PC-3 (cell line): ENCODE measurements at regions not wholly inside any gene's neighbourhood (a gene's known extent, or its start where the extent isn't known, plus 50 kb on each side); places are given as distances from the start of the nearest gene placed in this dataset.
"Not testable (repeated sequence)": the region's sequence is repeated elsewhere in the genome, so short reads cannot be mapped to it uniquely, and the experiment has no call there.

Experiments
- ATAC-seq: fragments of 200-7000 bp; cut with Tn5 transposase; 2 replicates; pipeline ENCODE4 v1.9.1; 2020; ENCODE audit warnings: mild to moderate bottlenecking, moderate library complexity
- BruUV-seq: library from RNA; stranded (reverse); fragments of 400-500 nt; replicated peaks from 2 replicates; lab custom pipeline; 2021; lab: Mats Ljungman, UMichigan
- CTCF ChIA-PET: fragments of 300-600 bp; sonication (Branson Sonifier 250); formaldehyde crosslinking; loops from one replicate; lab custom pipeline; 2022; ENCODE audit warnings: antibody characterized with exemption; lab: Charles Lee
- POLR2A ChIA-PET: fragments of 300-600 bp; sonication (Branson Sonifier 250); formaldehyde crosslinking; loops from one replicate; lab custom pipeline; 2022; ENCODE audit warnings: antibody characterized with exemption; ENCODE audit not compliant: unreplicated experiment; lab: Charles Lee
- DNase-seq: peaks from one replicate; pipeline ENCODE4 v3.0.0-alpha.2; 2015
- H2AFZ ChIP-seq: fragments of 300-600 bp; sonication (generic); 2 replicates; pipeline ENCODE4 v1.6.0; 2016; ENCODE audit warnings: antibody characterized with exemption, low read length
- H3F3A ChIP-seq: fragments of 300-600 bp; sonication (generic); one replicate; pipeline ENCODE4 v1.6.0; 2017; ENCODE audit warnings: antibody characterized with exemption, low read length, control low read depth, mild to moderate bottlenecking; ENCODE audit not compliant: unreplicated experiment
- H3K27ac ChIP-seq: fragments of 300-600 bp; sonication (generic); 2 replicates; pipeline ENCODE4 v1.5.1; 2016; ENCODE audit warnings: mild to moderate bottlenecking, low read length
- H3K27me3 ChIP-seq: fragments of 300-600 bp; sonication (generic); 2 replicates; pipeline ENCODE4 v1.6.1; 2016; ENCODE audit warnings: low read length, mixed read lengths
- H3K36me3 ChIP-seq: fragments of 300-600 bp; sonication (generic); 2 replicates; pipeline ENCODE4 v1.6.1; 2016; ENCODE audit warnings: low read depth, mixed run types, low read length, mixed read lengths
- H3K4me1 ChIP-seq: fragments of 300-600 bp; sonication (generic); 2 replicates; pipeline ENCODE4 v1.5.1; 2016; ENCODE audit warnings: low read length; ENCODE audit not compliant: insufficient read depth
- H3K4me2 ChIP-seq: fragments of 300-600 bp; sonication (generic); 2 replicates; pipeline ENCODE4 v1.6.0; 2016; ENCODE audit warnings: low read length
- H3K4me3 ChIP-seq: fragments of 300-600 bp; sonication (generic); 2 replicates; pipeline ENCODE4 v1.5.1; 2016; ENCODE audit warnings: mild to moderate bottlenecking, low read length, mixed read lengths
- H3K79me2 ChIP-seq: fragments of 300-600 bp; sonication (generic); 2 replicates; pipeline ENCODE4 v1.6.1; 2017; ENCODE audit warnings: low read length, mixed read lengths
- H3K9ac ChIP-seq: fragments of 300-600 bp; sonication (generic); 2 replicates; pipeline ENCODE4 v1.6.0; 2016; ENCODE audit warnings: mild to moderate bottlenecking, low read length
- H3K9me2 ChIP-seq: fragments of 300-600 bp; sonication (generic); replicated peaks from 2 replicates; pipeline ENCODE4 v1.6.1; 2016; ENCODE audit warnings: mixed run types, low read length, mixed read lengths
- H3K9me3 ChIP-seq: fragments of 300-600 bp; sonication (generic); 2 replicates; pipeline ENCODE4 v1.6.1; 2016; ENCODE audit warnings: low read length, mixed read lengths
- H4K20me1 ChIP-seq: fragments of 300-600 bp; sonication (generic); 2 replicates; pipeline ENCODE4 v1.6.1; 2016; ENCODE audit warnings: low read length, mixed read lengths
- CTCF ChIP-seq: fragments of 300-600 bp; sonication (generic); conservative IDR thresholded peaks from 2 replicates; pipeline ENCODE4 v1.5.1; 2017; ENCODE audit warnings: antibody characterized with exemption, low read depth, mild to moderate bottlenecking, low read length
- EZH2 ChIP-seq: fragments of 300-600 bp; sonication (generic); IDR thresholded peaks from one replicate; pipeline ENCODE4 v1.6.1; 2017; ENCODE audit warnings: antibody characterized with exemption, mild to moderate bottlenecking, low read length; ENCODE audit not compliant: unreplicated experiment
- EZH2phosphoT487 ChIP-seq: fragments of 300-600 bp; sonication (generic); IDR thresholded peaks from 2 replicates; pipeline ENCODE4 v1.6.1; 2018; ENCODE audit warnings: mild to moderate bottlenecking, antibody characterized with exemption, low read length, borderline replicate concordance
- intact Hi-C: fragments of 100-400 bp; cut with micrococcal nuclease; formaldehyde crosslinking; loops from 2 replicates; pipeline ENCODE4 v1.9.0; 2023

GRCh38 chr2:138079976-138080375, 115.7 kb downstream of the HNMT start:
- ATAC-seq (peak; percentile 59), DNase-seq (peak; percentile 25)
- no peaks in the 10 kb centered on the region for H3K79me2 ChIP-seq
- no peak overlapping the region for H3K4me3 ChIP-seq
- H3K9me3 ChIP-seq = no peaks in the 10 kb centered on the region
- no peaks in the 10 kb centered on the region for H3F3A ChIP-seq
- no peak overlapping the region for H3K27ac ChIP-seq
- intact Hi-C loops = no loop called here
- H3K4me2 ChIP-seq = no peak overlapping the region
- BruUV-seq = no TSS peak
- POLR2A ChIA-PET = interaction anchor here (0.6 kb wide), 1 partner anchor 163 kb away, joined by 4 read pairs; no protein-coding TSS in a partner anchor
- H4K20me1 ChIP-seq = no peaks in the 10 kb centered on the region
- no peak overlapping the region for H3K9ac ChIP-seq
- H3K27me3 ChIP-seq = no peaks in the 10 kb centered on the region
- TF ChIP-seq EZH2phosphoT487 (no peak), CTCF (no peak), EZH2 (no peak)
- peaks cover 20% of the 10 kb centered on the region for H3K4me1 ChIP-seq
- H2AFZ ChIP-seq = no peak overlapping the region
- CTCF ChIA-PET = no interaction called here
- H3K36me3 ChIP-seq = no peaks in the 10 kb centered on the region
- H3K9me2 ChIP-seq = no peaks in the 10 kb centered on the region

GRCh38 chr2:138081225-138082073, 117.2 kb downstream of the HNMT start:
- Histone ChIP-seq H3K9me2 (no peaks in the 10 kb centered on the region), H3K9me3 (no peaks in the 10 kb centered on the region), H3F3A (no peaks in the 10 kb centered on the region), H3K27me3 (no peaks in the 10 kb centered on the region), H3K4me3 (no peak overlapping the region), H4K20me1 (no peaks in the 10 kb centered on the region), H3K4me2 (no peak overlapping the region), H3K4me1 (peaks cover 32% of the 10 kb centered on the region), H3K27ac (no peak overlapping the region), H2AFZ (no peak overlapping the region), H3K36me3 (no peaks in the 10 kb centered on the region), H3K79me2 (no peaks in the 10 kb centered on the region), H3K9ac (no peak overlapping the region)
- DNase-seq = peak; percentile 51
- intact Hi-C loops = no loop called here
- no peak for ATAC-seq
- no peak for TF ChIP-seq CTCF
- ChIA-PET CTCF (no interaction called here), POLR2A (no interaction called here)
- no TSS peak for BruUV-seq

DNA sequence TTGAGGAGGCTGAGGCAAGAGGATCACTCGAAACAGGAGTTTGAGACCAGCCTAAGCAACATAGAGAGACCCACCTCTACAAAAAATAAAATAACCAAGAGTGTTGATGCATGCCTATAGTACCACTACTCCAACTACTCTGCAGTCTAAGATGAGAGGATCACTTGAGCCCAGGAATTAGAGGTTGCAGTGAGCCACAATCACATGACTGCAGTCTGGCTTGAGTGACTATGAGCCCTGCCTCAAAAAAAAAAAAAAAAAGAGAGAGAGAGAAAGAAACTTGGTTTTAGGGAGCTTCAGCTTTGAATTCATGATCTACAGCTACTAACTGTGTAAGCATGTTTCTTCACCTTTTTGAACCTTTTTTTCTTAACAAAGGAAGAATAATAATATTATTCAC, 119.9 kb downstream of the HNMT start:
- POLR2A ChIA-PET = no interaction called here
- DNase-seq (no peak), ATAC-seq (no peak)
- Histone ChIP-seq H3K36me3 (no peaks in the 10 kb centered on the region), H3K4me2 (no peak overlapping the region), H3K4me1 (peaks cover 37% of the 10 kb centered on the region), H3F3A (no peaks in the 10 kb centered on the region), H3K79me2 (no peaks in the 10 kb centered on the region), H3K27me3 (no peaks in the 10 kb centered on the region), H2AFZ (no peak overlapping the region), H4K20me1 (no peaks in the 10 kb centered on the region), H3K27ac (no peak overlapping the region), H3K9ac (no peak overlapping the region), H3K9me3 (no peaks in the 10 kb centered on the region), H3K9me2 (no peaks in the 10 kb centered on the region), H3K4me3 (no peak overlapping the region)
- BruUV-seq = no TSS peak
- TF ChIP-seq EZH2 = no peak
- TF ChIP-seq EZH2phosphoT487 = no peak
- no peak for TF ChIP-seq CTCF
- intact Hi-C loops = loop anchor here (2.0 kb wide), 1 partner anchor 115 kb away; no protein-coding TSS in a partner anchor
- CTCF ChIA-PET = no interaction called here

DNA sequence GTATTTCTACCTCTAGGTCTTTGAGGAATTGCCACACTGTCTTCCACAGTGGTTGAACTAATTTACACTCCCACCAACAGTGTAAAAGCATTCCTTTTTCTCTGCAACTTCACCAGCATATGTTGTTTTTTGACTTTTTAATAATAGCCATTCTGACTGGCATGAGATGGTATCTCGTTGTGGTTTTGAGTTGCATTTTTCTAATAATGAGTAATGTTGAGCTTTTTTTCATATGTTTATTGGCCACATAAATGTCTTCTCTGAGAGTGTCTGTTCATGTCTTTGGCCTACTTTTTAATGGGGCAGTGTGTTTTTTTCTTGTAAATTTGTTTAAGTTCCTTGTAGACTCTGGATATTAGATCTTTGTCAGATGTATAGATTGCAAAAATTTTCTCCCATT, 121.2 kb downstream of the HNMT start:
- CTCF ChIA-PET, H3K27me3 ChIP-seq, H3K9me2 ChIP-seq, H3K9ac ChIP-seq, BruUV-seq, H3K4me3 ChIP-seq, H3K36me3 ChIP-seq, H2AFZ ChIP-seq, H4K20me1 ChIP-seq, H3F3A ChIP-seq, H3K9me3 ChIP-seq, POLR2A ChIA-PET, H3K79me2 ChIP-seq: not testable (repeated sequence)
- ATAC-seq (peak; percentile 80), DNase-seq (peak; percentile 80)
- H3K4me1 ChIP-seq = peaks cover 30% of the 10 kb centered on the region
- H3K27ac ChIP-seq = peak overlapping the region; percentile 23
- intact Hi-C loops = loop anchor here (1.0 to 2.0 kb wide), 2 partner anchors 117 to 138 kb away; no protein-coding TSS in a partner anchor
- peak overlapping the region; percentile 36; the same call in 1 of the 2 replicates for H3K4me2 ChIP-seq
